RWPE2 (cell line): ENCODE measurements at regions not wholly inside any gene's neighbourhood (a gene's known extent, or its start where the extent isn't known, plus 50 kb on each side); places are given as distances from the start of the nearest gene placed in this dataset.

ENCODE experiments used
- ATAC-seq: fragments of 200-7000 bp; cut with Tn5 transposase; 3 replicates; pipeline ENCODE4 v1.9.1; 2021; ENCODE audit warnings: low read depth
- DNase-seq: peaks from one replicate; pipeline ENCODE4 v3.0.0-alpha.2; 2020; ENCODE audit warnings: low spot score
- H3K27ac ChIP-seq: fragments of 450-650 bp; 2 replicates; pipeline ENCODE4 v1.5.1; 2017; ENCODE audit warnings: mild to moderate bottlenecking; ENCODE audit not compliant: poor library complexity, severe bottlenecking
- H3K27me3 ChIP-seq: fragments of 250-450 bp; sonication (Bioruptor Pico); 2 replicates; pipeline ENCODE4 v1.5.1; 2021; ENCODE audit warnings: mild to moderate bottlenecking, moderate library complexity; ENCODE audit not compliant: insufficient read depth, poor library complexity, severe bottlenecking
- H3K36me3 ChIP-seq: fragments of 250-450 bp; sonication (Bioruptor Pico); 2 replicates; pipeline ENCODE4 v1.5.1; 2020; ENCODE audit warnings: low read depth, mild to moderate bottlenecking, moderate library complexity
- H3K4me1 ChIP-seq: fragments of 250-450 bp; sonication (Bioruptor Pico); 2 replicates; pipeline ENCODE4 v1.5.1; 2021; ENCODE audit warnings: mild to moderate bottlenecking, moderate library complexity; ENCODE audit not compliant: insufficient read depth, poor library complexity, severe bottlenecking
- H3K4me3 ChIP-seq: fragments of 250-450 bp; sonication (Bioruptor Pico); 2 replicates; pipeline ENCODE4 v1.5.1; 2021; ENCODE audit warnings: mild to moderate bottlenecking, moderate library complexity; ENCODE audit not compliant: severe bottlenecking
- H3K9me3 ChIP-seq: fragments of 250-450 bp; sonication (Bioruptor Pico); 2 replicates; pipeline ENCODE4 v1.5.1; 2021; ENCODE audit warnings: mild to moderate bottlenecking, moderate library complexity; ENCODE audit not compliant: severe bottlenecking
- CTCF ChIP-seq: fragments of 450-650 bp; IDR thresholded peaks from one replicate; pipeline ENCODE4 v1.5.1; 2017; ENCODE audit warnings: mild to moderate bottlenecking, moderate library complexity; ENCODE audit not compliant: poor library complexity, severe bottlenecking

- ATAC-seq (peak; percentile 58), DNase-seq (no peak)
- H3K27ac ChIP-seq: no peak overlapping the region
- H3K4me1 ChIP-seq: peaks cover 5% of the 10 kb centered on the region
- TF ChIP-seq CTCF: no peak
- no peaks in the 10 kb centered on the region for H3K27me3 ChIP-seq
- H3K9me3 ChIP-seq: no peaks in the 10 kb centered on the region
- no peak overlapping the region for H3K4me3 ChIP-seq
- H3K36me3 ChIP-seq: no peaks in the 10 kb centered on the region
Observed at GRCh38 chr1:31497601-31498000, 78.7 kb upstream of the TINAGL1 start.

- TF ChIP-seq CTCF: no peak
- DNase-seq (no peak), ATAC-seq (no peak)
- no peaks in the 10 kb centered on the region for H3K36me3 ChIP-seq
- H3K4me1 ChIP-seq: peaks cover 5% of the 10 kb centered on the region
- H3K9me3 ChIP-seq: no peaks in the 10 kb centered on the region
- no peaks in the 10 kb centered on the region for H3K27me3 ChIP-seq
- no peak overlapping the region for H3K4me3 ChIP-seq
- no peak overlapping the region for H3K27ac ChIP-seq
Observed at GRCh38 chr1:31498376-31499040, 77.8 kb upstream of the TINAGL1 start.

- peaks cover 5% of the 10 kb centered on the region for H3K4me1 ChIP-seq
- H3K36me3 ChIP-seq: no peaks in the 10 kb centered on the region
- H3K27me3 ChIP-seq: no peaks in the 10 kb centered on the region
- no peaks in the 10 kb centered on the region for H3K9me3 ChIP-seq
- TF ChIP-seq CTCF: no peak
- H3K4me3 ChIP-seq: no peak overlapping the region
- no peak overlapping the region for H3K27ac ChIP-seq
- no peak for DNase-seq
- ATAC-seq: no peak
Observed at GRCh38 chr1:31501505-31501904, 74.8 kb upstream of the TINAGL1 start.

GRCh38 chr1:31502253-31502652 lies 74.1 kb upstream of the TINAGL1 start:
- Histone ChIP-seq H3K4me1 (peaks cover 5% of the 10 kb centered on the region), H3K27ac (no peak overlapping the region), H3K4me3 (no peak overlapping the region), H3K27me3 (no peaks in the 10 kb centered on the region), H3K9me3 (no peaks in the 10 kb centered on the region), H3K36me3 (no peaks in the 10 kb centered on the region)
- DNase-seq: no peak
- TF ChIP-seq CTCF: no peak
- no peak for ATAC-seq

GRCh38 chr1:31502926-31503511 lies 73.3 kb upstream of the TINAGL1 start:
- H3K27me3 ChIP-seq: no peaks in the 10 kb centered on the region
- TF ChIP-seq CTCF: no peak

More at GRCh38 chr1:31502926-31503511, 73.3 kb upstream of the TINAGL1 start:
- DNase-seq (no peak), ATAC-seq (no peak)
- Histone ChIP-seq H3K36me3 (no peaks in the 10 kb centered on the region), H3K9me3 (no peaks in the 10 kb centered on the region), H3K4me1 (no peaks in the 10 kb centered on the region), H3K27ac (no peak overlapping the region), H3K4me3 (no peak overlapping the region)
